ENCODE measurements at regions not wholly inside any gene's neighbourhood (a gene's known extent, or its start where the extent isn't known, plus 50 kb on each side); places are given as distances from the start of the nearest gene placed in this dataset.

DNA sequence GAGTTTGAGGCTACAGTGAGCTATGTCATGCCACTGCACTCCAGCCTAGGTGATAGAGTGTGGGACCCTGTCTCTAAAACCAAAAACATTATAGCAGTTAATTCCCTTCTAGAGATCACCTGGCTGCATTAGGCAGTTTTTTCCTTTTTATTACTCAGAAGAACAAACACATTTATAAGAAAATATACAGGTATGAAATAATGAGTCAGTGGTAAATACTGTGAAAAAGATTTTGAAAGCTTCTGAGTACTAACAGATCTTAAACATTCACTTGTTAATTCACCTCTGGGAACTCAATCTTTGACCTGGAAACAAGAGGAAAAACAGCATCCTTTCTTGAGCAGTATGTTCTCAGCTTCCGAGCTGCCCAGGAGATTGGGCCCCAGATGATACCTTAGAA is 64.1 kb downstream of the UCHL1 start:
- no peak for TF ChIP-seq CSRNP3 (CRISPR knock-in tag; IDR thresholded peaks at IDR 0.05)
- ATAC-seq, result no peak

- ATAC-seq, result no peak
- TF ChIP-seq TOX (CRISPR knock-in tag; IDR thresholded peaks at IDR 0.05; ENCODE audit: borderline replicate concordance) (no peak), ISL1 (CRISPR knock-in tag; IDR thresholded peaks at IDR 0.05) (no peak), ESRRG (CRISPR knock-in tag; IDR thresholded peaks at IDR 0.05) (no peak), CSDC2 (CRISPR knock-in tag; IDR thresholded peaks at IDR 0.05) (no peak)
- TF ChIP-seq, protein P1, sequence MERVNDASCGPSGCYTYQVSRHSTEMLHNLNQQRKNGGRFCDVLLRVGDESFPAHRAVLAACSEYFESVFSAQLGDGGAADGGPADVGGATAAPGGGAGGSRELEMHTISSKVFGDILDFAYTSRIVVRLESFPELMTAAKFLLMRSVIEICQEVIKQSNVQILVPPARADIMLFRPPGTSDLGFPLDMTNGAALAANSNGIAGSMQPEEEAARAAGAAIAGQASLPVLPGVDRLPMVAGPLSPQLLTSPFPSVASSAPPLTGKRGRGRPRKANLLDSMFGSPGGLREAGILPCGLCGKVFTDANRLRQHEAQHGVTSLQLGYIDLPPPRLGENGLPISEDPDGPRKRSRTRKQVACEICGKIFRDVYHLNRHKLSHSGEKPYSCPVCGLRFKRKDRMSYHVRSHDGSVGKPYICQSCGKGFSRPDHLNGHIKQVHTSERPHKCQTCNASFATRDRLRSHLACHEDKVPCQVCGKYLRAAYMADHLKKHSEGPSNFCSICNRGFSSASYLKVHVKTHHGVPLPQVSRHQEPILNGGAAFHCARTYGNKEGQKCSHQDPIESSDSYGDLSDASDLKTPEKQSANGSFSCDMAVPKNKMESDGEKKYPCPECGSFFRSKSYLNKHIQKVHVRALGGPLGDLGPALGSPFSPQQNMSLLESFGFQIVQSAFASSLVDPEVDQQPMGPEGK (CRISPR knock-in tag; IDR thresholded peaks at IDR 0.05; ENCODE audit: borderline replicate concordance), result no peak
Observed at GRCh38 chr4:41321216-41321945, 64.7 kb downstream of the UCHL1 start.

- ATAC-seq, result no peak
- TF ChIP-seq, protein P2, sequence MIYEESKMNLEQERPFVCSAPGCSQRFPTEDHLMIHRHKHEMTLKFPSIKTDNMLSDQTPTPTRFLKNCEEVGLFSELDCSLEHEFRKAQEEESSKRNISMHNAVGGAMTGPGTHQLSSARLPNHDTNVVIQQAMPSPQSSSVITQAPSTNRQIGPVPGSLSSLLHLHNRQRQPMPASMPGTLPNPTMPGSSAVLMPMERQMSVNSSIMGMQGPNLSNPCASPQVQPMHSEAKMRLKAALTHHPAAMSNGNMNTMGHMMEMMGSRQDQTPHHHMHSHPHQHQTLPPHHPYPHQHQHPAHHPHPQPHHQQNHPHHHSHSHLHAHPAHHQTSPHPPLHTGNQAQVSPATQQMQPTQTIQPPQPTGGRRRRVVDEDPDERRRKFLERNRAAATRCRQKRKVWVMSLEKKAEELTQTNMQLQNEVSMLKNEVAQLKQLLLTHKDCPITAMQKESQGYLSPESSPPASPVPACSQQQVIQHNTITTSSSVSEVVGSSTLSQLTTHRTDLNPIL (CRISPR knock-in tag; IDR thresholded peaks at IDR 0.05; ENCODE audit: low read depth), result no peak
- TF ChIP-seq ZNF70 (CRISPR knock-in tag; IDR thresholded peaks at IDR 0.05) (no peak), PPARA (CRISPR knock-in tag; IDR thresholded peaks at IDR 0.05; ENCODE audit: borderline replicate concordance) (no peak), TSHZ2 (CRISPR knock-in tag; IDR thresholded peaks at IDR 0.05) (no peak), RARB (CRISPR knock-in tag; IDR thresholded peaks at IDR 0.05) (no peak), TCF4 (CRISPR knock-in tag; IDR thresholded peaks at IDR 0.05; ENCODE audit: borderline replicate concordance) (no peak), ESRRG (CRISPR knock-in tag; IDR thresholded peaks at IDR 0.05) (no peak), BACH2 (CRISPR knock-in tag; IDR thresholded peaks at IDR 0.05; ENCODE audit: borderline replicate concordance) (no peak), ZFP30 (CRISPR knock-in tag; IDR thresholded peaks at IDR 0.05) (no peak), ARNTL (CRISPR knock-in tag; IDR thresholded peaks at IDR 0.05; ENCODE audit: borderline replicate concordance, low read depth) (no peak), OSR1 (CRISPR knock-in tag; IDR thresholded peaks at IDR 0.05) (no peak), ZNF8 (CRISPR knock-in tag; IDR thresholded peaks at IDR 0.05) (no peak), ZC3H10 (CRISPR knock-in tag; IDR thresholded peaks at IDR 0.05) (no peak), ZFP3 (CRISPR knock-in tag; IDR thresholded peaks at IDR 0.05) (no peak), CSRNP3 (CRISPR knock-in tag; IDR thresholded peaks at IDR 0.05) (no peak), ZNF565 (CRISPR knock-in tag; conservative IDR thresholded peaks at IDR 0.05; ENCODE audit: low read depth) (no peak), POU6F1 (CRISPR knock-in tag; IDR thresholded peaks at IDR 0.05; ENCODE audit: borderline replicate concordance, low read depth) (no peak), GLIS3 (CRISPR knock-in tag; IDR thresholded peaks at IDR 0.05) (no peak), CSDC2 (CRISPR knock-in tag; IDR thresholded peaks at IDR 0.05) (no peak)
- TF ChIP-seq, protein P1 (CRISPR knock-in tag; IDR thresholded peaks at IDR 0.05; ENCODE audit: borderline replicate concordance), result no peak
Observed at GRCh38 chr4:41322617-41323016, 65.9 kb downstream of the UCHL1 start.
